Mucosa of gallbladder (tissue), 1 donor: ENCODE measurements at regions not wholly inside any gene's neighbourhood (a gene's known extent, or its start where the extent isn't known, plus 50 kb on each side); places are given as distances from the start of the nearest gene placed in this dataset.
"Not testable (repeated sequence)": the region's sequence is repeated elsewhere in the genome, so short reads cannot be mapped to it uniquely, and the experiment has no call there.

Experiments used
- DNase-seq: peaks from one replicate; pipeline ENCODE4 v3.0.0-alpha.2; 2020; ENCODE audit warnings: low spot score
- donor health status: DM: no; HTN: no; CAD: no.

DNA sequence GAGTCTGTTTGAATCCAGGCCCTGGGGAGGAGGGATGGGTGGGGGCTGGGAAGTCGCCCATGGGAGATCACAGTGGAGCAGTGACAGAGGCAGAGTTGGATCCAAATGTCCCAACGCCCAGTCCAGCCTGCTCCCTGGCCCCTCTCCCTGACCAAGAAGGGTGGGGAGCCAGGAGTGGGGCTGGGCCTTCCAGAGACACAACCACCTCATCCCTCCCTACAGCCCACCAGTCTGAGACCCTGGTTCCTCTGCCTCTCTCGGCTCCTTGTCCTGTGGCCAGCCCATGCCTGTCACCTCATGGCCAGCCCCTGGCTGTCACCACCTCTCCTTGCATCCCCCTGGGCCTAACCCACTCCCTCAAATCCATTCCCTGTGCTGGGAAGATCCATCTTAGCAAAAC, 71.2 kb upstream of the PRR5 start:
- DNase-seq: no peak

- no peak for DNase-seq
Observed at GRCh38 chr22:44628835-44629234, 73.2 kb upstream of the PRR5 start.

GRCh38 chr22:44628273-44628672, 73.7 kb upstream of the PRR5 start:
- no peak for DNase-seq

- no peak for DNase-seq
Observed at GRCh38 chr22:44627521-44628139, 74.4 kb upstream of the PRR5 start.

DNA sequence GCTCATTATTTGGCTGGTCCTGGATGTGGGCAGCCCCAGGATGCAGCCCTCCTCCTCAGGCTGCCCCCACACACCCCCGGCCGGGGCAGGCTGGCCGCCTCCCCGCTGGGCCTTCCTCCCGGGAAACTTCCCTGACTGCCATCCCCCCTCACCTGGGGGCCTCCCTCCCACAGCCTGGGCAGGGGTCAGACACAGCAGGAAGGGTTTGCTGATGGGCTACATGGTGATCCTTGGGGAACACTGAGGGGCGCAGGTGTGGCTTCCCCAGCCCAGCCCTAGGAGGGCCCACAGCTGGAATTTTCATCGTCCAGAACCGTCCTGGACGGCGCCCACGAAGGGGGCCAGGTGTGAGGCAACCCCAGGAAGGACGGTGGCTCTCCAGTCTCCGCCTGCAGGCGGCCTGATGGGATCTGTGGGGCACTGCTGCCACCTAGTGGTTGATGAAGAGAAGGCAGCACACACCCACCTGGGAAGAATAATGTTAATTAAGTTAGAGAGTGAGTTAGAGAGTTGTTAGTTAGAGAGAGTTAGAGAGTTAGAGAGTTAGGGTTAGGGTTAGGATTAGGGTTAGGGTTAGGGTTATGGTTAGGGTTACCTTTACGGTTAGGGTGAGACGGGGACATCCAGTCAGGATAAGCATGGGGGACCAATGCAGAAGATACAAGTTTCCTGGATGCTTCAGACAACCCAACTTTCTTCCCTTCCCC, 75.9 kb upstream of the PRR5 start:
- peak; percentile 73 for DNase-seq

DNA sequence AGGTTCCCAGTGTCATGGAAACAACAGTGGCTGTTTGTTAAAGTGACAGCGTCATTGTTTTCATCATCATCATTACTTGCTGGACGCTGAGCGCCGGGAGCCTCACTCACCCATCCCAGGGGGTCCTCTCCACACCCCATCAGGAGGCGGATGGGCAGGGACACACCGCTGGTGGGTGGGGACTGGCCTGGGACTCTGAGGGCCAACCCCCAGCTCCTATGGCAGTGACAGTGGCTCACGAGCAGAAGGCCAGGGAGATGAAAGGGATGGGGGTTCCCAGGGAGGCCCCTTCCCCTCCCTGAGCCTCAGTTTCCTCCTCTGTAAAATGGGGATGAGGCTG, 76.6 kb upstream of the PRR5 start:
- DNase-seq: no peak

DNA sequence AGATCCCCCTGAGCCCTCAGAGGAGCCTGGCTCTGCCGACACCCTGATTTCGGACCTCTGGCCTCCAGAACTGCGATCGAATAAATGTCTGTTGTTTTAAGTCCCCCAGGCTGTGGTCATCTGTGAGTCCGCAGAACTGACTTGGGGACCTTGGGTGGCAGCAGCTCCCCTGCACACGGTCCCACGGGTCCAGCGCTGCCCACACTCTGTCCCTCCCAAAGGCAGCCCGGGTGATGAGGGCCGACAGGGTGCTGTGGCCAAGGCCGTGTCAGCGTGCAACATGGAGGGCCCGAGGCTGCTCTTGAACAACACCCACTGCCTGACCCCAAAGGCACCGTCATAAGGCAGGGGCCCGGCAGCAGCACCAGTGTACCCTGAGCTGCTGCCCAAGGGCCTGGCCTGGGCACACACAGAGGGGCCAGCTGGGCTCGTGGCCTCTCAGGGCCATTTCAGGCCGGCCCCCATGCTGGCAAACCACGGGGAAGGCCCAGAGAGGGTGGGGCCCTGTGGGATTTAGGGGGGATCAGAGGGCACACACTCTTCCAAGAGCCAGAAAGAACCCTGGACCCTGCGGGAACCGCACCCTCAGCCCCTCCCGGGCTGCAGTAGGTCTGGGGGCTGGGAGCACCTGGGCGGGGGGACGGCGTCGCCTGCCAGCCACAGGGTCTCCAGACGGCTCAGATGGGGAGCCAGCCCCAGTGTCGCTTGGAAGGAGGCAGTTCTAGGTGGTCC, 77.1 kb upstream of the PRR5 start:
- DNase-seq: no peak

DNA sequence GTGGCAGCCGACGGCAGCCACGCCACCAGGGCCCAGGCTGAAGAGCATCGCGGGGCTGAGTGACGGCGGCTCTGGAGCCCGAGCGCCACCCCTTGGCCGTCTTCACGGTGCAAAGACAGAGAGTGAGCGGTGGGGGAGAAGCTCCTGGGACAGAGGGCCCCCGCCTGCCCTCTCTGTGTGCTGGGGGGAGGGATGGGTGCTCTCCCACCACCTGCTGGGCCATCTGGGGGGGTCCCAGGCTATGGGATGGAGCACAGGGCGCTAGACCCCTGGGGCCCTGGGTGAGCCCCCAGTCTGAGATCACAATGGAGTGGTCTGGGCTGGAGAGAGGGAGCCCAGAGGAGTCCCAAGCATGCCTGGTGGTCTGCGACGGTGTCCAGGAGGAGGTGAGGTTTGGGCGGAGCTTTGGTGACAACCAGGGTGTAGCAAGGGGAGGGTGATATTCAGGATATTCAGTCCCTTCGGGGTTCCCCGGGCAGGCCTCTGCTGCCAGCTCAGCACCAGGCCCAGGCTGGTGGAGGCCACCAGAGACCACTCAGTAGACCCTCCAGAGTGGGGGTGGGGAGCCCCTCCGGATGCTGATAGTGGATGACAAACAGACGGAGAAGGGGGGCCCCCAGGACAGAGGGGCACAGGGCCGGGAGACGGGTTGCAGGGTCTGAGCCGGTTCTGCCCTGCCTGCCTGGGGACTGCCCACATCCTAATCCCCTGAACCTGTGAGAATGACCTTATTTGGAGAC, 78.1 kb upstream of the PRR5 start:
- no peak for DNase-seq

DNA sequence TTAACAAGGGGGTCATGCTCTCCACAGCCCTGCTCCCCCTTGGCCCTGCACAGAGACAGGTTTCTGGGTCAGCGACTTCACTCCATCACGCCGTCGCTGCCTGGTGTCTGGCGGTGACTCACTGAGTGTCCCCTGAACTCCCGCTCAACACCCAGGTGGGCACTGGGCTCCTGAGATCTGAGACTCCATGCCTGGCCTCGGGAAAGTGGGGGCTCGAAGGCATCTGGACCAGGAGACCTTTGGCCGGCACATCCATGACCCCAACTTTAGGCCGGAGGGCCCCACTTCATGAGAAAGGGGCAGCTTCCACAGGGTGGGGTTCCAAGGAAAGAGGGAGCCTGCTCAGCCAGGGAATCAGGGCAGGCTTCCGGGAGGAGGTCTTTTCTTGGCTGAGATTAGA, 79.3 kb upstream of the PRR5 start:
- no peak for DNase-seq

GRCh38 chr22:44622147-44622427, 79.9 kb upstream of the PRR5 start:
- DNase-seq: no peak

GRCh38 chr22:44621401-44622146, 80.4 kb upstream of the PRR5 start:
- no peak for DNase-seq

- DNase-seq: no peak
Observed at GRCh38 chr22:44620841-44621257, 81.2 kb upstream of the PRR5 start.

DNA sequence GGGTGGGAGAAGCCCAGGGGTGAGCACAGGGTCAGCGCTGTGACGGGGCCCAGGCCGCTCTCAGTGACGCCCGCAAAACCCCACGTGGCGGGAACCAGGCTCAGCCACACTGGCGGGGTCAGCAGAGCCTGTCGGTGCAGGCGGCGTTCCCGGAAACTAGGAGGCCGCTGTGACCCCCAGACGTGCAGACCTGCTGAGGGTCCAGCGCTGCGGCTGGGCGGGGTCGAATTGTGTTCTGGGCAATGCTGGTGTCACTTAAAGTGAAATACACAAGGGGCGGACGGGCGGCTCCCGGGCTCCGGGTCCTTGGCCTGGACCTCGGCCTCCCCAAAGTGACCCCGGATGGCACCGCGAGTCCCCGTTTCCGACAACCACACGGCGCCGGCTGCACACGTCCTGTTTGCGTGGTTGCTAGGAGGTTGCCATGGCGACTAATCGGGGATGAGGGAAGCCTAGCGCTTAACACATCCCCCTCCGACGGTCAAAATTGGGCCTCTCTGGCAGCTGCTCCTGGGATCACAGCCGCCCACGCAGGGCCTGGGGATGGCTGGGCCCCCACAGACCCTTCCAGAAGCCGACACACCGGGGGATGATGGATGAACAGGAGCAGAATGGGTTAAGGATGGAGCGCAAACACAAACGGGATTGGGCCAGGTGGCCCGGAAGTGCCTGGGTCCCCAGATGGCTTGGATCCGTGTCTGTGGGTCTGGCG, 81.7 kb upstream of the PRR5 start:
- DNase-seq: peak; percentile 64

GRCh38 chr22:44619560-44620128, 82.4 kb upstream of the PRR5 start:
- not testable (repeated sequence) for DNase-seq

DNA sequence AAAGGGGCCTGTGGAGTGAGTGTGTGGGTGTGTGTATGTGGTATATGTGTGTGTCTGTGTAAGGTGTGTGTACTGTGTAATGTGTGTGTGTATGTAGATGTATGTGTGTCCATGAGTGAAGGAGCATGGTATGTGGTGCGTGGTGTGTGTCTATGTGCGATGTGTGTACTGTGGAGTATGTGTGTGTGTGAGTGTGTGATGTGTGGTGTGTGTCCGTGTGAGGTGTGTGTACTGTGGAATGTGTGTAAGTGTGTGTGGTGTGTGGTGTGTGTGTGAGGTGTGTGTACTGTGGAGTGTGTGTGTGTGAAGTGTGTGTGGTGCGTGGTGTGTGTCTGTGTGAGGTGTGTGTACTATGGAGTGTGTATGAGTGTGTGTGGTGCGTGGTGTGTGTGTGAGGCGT, 83.1 kb upstream of the PRR5 start:
- not testable (repeated sequence) for DNase-seq

DNA sequence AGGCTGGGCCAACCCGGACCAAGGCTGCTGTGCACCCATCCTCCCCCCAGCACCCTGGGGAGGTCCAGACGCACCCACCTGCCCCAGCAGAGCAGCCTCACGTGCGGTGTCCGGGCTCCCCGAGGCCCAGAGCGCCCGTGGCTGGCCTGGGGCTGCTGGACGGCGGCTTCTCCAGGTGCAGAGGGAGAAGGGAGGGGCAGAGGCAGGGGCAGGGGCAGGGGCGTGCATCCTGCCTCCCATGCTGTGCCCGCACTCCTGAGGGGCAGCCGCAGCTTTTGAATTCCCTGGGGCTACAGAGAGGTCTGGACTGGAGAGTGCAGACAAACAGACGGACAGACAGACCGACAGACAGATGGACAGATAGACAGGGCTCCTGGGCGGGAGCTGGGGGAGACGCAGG, 83.6 kb upstream of the PRR5 start:
- no peak for DNase-seq

- DNase-seq: no peak
Observed at GRCh38 chr22:44617828-44618227, 84.2 kb upstream of the PRR5 start.

GRCh38 chr22:44616882-44617655, 84.9 kb upstream of the PRR5 start:
- DNase-seq: no peak

DNA sequence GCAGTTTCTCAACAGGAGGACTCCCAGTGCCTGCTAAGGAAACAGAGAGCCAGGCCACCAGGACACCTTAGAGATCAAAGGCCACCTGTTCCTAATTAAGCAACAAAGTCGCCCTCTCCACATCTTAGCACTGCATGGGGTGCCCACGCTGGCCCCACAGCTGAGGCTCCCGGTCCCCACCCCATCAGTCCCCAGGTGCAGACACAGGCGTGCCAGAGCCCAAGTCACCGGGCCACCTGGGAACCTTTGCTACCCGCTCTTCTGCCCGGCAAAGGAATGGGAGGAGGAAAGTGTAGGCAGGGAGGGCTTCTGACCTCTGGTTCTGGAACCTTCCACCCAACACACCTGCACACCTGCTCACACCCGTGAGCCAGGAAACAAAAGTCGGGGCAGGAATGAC, 85.5 kb upstream of the PRR5 start:
- DNase-seq: no peak

DNA sequence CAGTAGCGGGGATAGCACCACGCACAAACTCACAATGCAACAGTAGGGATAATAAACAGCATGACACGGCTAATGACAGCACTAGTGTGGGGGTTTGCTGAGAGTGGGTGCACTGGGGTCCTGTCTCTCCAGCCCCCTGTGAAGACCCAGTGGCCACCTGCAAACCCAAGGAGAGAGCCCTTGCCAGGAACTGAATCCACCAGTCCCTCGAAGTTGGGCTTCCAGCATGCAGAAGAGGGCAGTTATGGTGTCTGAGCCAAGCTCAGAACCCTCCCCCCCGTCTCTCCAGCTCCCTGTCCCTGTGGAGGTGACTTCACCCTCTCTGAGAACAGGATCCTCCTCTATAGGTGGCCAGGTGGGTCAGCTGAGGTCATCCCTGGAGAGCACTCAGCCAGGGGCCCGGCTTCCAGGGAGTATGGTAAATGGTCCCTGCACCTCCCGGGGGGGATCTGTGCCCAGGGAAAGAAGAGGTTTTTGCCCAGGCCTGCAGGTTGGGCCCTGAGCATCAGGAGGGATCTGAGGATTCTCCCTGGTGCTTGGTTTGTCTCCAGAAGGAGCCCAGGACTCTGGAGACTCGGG, 86.3 kb upstream of the PRR5 start:
- DNase-seq: no peak
